Left ventricle myocardium inferior (tissue), 1 donor: ENCODE measurements at regions not wholly inside any gene's neighbourhood (a gene's known extent, or its start where the extent isn't known, plus 50 kb on each side); places are given as distances from the start of the nearest gene placed in this dataset.
"Not testable (repeated sequence)": the region's sequence is repeated elsewhere in the genome, so short reads cannot be mapped to it uniquely, and the experiment has no call there.

Experiments used
- DNase-seq: peaks from one replicate; pipeline ENCODE4 v3.0.0-alpha.2; 2020
- H3K27ac ChIP-seq: fragments of 200-600 bp; replicated peaks from 2 replicates; pipeline ENCODE4 v1.8.0; 2021
- H3K27me3 ChIP-seq: fragments of 200-600 bp; 2 replicates; pipeline ENCODE4 v1.8.0; 2021; ENCODE audit warnings: low read depth
- H3K36me3 ChIP-seq: fragments of 200-600 bp; 2 replicates; pipeline ENCODE4 v1.8.0; 2021
- H3K4me1 ChIP-seq: fragments of 200-600 bp; 2 replicates; pipeline ENCODE4 v1.8.0; 2021
- H3K4me3 ChIP-seq: fragments of 200-600 bp; 2 replicates; pipeline ENCODE4 v1.8.0; 2021; ENCODE audit warnings: mild to moderate bottlenecking, moderate library complexity
- H3K9me3 ChIP-seq: fragments of 200-600 bp; replicated peaks from 2 replicates; pipeline ENCODE4 v1.8.0; 2021
- CTCF ChIP-seq: fragments of 200-600 bp; IDR thresholded peaks from 2 replicates; pipeline ENCODE4 v1.8.0; 2021; ENCODE audit warnings: antibody characterized with exemption, mild to moderate bottlenecking, borderline replicate concordance
- intact Hi-C: fragments of 100-400 bp; cut with micrococcal nuclease; formaldehyde crosslinking; loops from one replicate; pipeline ENCODE4 v1.11.0; 2022
- donor health status: DM: no; HTN: yes; CAD: no; lungs with severe emphysema.

GRCh38 chr2:71962350-71962749, 185.3 kb downstream of the CYP26B1 start:
- intact Hi-C loops = no loop called here

GRCh38 chr2:71961289-71962027, 186.2 kb downstream of the CYP26B1 start:
- peaks cover under 1% of the 10 kb centered on the region for H3K27me3 ChIP-seq
- TF ChIP-seq CTCF = no peak
- no peaks in the 10 kb centered on the region for H3K4me1 ChIP-seq
- no peak overlapping the region for H3K4me3 ChIP-seq
- DNase-seq = no peak
- no peak overlapping the region for H3K27ac ChIP-seq
- no peaks in the 10 kb centered on the region for H3K36me3 ChIP-seq
- intact Hi-C loops = no loop called here
- H3K9me3 ChIP-seq = peaks cover 35% of the 10 kb centered on the region

More at GRCh38 chr2:71962350-71962749, 185.3 kb downstream of the CYP26B1 start:
- Histone ChIP-seq H3K9me3 (peaks cover 28% of the 10 kb centered on the region), H3K36me3 (no peaks in the 10 kb centered on the region), H3K27ac (no peak overlapping the region), H3K27me3 (peaks cover 10% of the 10 kb centered on the region), H3K4me3 (no peak overlapping the region), H3K4me1 (no peaks in the 10 kb centered on the region)
- no peak for DNase-seq
- TF ChIP-seq CTCF = no peak

- no peaks in the 10 kb centered on the region for H3K27me3 ChIP-seq
- DNase-seq = no peak
- peaks cover 42% of the 10 kb centered on the region for H3K9me3 ChIP-seq
- H3K36me3 ChIP-seq = no peaks in the 10 kb centered on the region
- no peak for TF ChIP-seq CTCF
- H3K4me3 ChIP-seq = no peak overlapping the region
- intact Hi-C loops = no loop called here
- H3K4me1 ChIP-seq = no peaks in the 10 kb centered on the region
- no peak overlapping the region for H3K27ac ChIP-seq
Observed at GRCh38 chr2:71959494-71959893, 188.2 kb downstream of the CYP26B1 start.

DNA sequence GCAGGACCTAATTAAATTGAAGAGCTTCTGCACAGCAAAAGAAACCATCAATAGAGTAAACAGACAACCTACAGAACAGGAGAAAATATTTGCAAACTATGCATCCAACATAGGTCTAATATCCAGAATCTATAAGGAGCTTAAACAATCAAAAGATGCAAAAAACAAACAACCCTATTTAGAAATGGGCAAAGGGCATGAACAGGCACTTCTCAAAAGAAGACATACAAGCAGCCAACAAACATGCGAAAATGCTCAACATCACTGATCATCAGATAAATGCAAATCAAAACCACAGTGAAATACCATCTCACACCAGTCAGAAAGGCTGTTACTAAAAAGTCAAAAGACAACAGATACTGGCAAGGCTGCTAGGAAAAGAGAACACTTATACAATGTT, 189.2 kb downstream of the CYP26B1 start:
- DNase-seq, H3K4me1 ChIP-seq, intact Hi-C loops, H3K36me3 ChIP-seq, H3K27ac ChIP-seq, H3K4me3 ChIP-seq, H3K27me3 ChIP-seq: not testable (repeated sequence)
- peaks cover 42% of the 10 kb centered on the region for H3K9me3 ChIP-seq

DNA sequence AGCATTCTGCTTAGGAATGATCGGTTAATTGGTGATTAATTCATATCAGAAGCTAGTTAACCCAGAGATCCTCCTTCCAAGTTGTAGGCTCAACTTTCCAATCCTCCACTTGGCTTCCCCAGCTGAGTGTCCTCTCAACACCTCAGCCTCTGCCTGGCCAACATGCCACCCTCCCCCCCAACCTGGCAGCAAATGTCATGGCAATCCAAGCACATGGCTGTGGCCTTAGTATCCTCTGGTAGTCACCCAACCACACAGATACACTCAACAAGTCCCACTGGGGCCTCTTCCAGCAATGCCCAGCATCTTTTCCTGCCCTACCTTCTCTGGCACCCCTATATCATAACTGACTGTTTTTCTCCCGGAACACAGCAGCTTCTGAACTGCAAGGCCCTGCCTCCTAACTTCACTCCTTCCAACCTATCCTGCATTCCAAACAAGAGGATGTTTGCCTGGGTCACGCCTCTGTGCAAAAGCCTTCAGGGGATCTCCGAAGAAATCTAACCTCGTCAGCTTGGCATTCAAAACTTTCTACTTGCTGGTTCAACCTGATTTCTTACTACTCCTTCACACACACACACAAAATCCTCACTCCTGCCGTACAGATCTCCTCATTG, 195.0 kb downstream of the CYP26B1 start:
- TF ChIP-seq CTCF = no peak
- Histone ChIP-seq H3K4me1 (peaks cover 33% of the 10 kb centered on the region), H3K36me3 (no peaks in the 10 kb centered on the region), H3K27ac (no peak overlapping the region), H3K27me3 (no peaks in the 10 kb centered on the region), H3K4me3 (no peak overlapping the region), H3K9me3 (peaks cover 17% of the 10 kb centered on the region)
- intact Hi-C loops = no loop called here
- DNase-seq = no peak
